ENCODE measurements at regions not wholly inside any gene's neighbourhood (a gene's known extent, or its start where the extent isn't known, plus 50 kb on each side); places are given as distances from the start of the nearest gene placed in this dataset.

GRCh38 chr6:6861995-6862394 is 245.8 kb upstream of the RREB1 start:
- intact Hi-C loops (cut with micrococcal nuclease) = no loop called here
- H3K27me3 Mint-ChIP-seq (ENCODE audit: low read depth in 3 of 3) = peaks cover 0 to 1% (median 0%) of the 10 kb centered on the region in 3 donors

GRCh38 chr6:6863970-6864639 is 243.7 kb upstream of the RREB1 start:
- DNase-seq = peak in 2 of 3 donors; percentile 51 to 53
- WGBS (ENCODE audit: insufficient coverage) = 100% methylated on average over 2 of the region's 6 CpGs
- intact Hi-C loops (cut with micrococcal nuclease) = no loop called here

More at GRCh38 chr6:6861995-6862394, 245.8 kb upstream of the RREB1 start:
- 69% methylated on average over 2 of the region's 4 CpGs for WGBS (ENCODE audit: insufficient coverage)
- no peak overlapping the region for H3K27ac ChIP-seq (ENCODE audit: low read depth in 1 of 2, low read length in 2 of 2)
- Mint-ChIP-seq H3K4me1 (peaks cover 58% of the 10 kb centered on the region), H3K4me3 (no peak overlapping the region), H3K9me3 (peaks cover 0 to 6% (median 2%) of the 10 kb centered on the region in 7 donors), H3K27ac (peak overlapping the region in 1 of 7 donors; percentile 25), H3K36me3 (peaks cover 0 to 3% of the 10 kb centered on the region in 2 donors)
- no peak overlapping the region for H3K4me3 ChIP-seq (replicated peaks in 1 of 3; ENCODE audit: low read depth in 2 of 3, low read length in 3 of 3)
- H3K9me3 ChIP-seq (replicated peaks in 1 of 2; ENCODE audit: control insufficient read depth in 1 of 2, insufficient read depth in 1 of 2, low read length in 2 of 2) = no peaks in the 10 kb centered on the region
- H3K27me3 ChIP-seq (ENCODE audit: control insufficient read depth in 2 of 2, insufficient read depth in 2 of 2, low read length in 2 of 2) = no peaks in the 10 kb centered on the region
- no peaks in the 10 kb centered on the region for H3K36me3 ChIP-seq (replicated peaks in 1 of 2; ENCODE audit: control insufficient read depth in 1 of 2, insufficient read depth in 2 of 2, low read length in 2 of 2)
- H4K20me1 ChIP-seq (ENCODE audit: insufficient read depth, low read length) = no peaks in the 10 kb centered on the region
- H3K4me2 ChIP-seq (replicated peaks; ENCODE audit: extremely low read depth, low read length, poor library complexity, severe bottlenecking) = no peak overlapping the region
- DNase-seq = no peak
- no peak for TF ChIP-seq CTCF (IDR thresholded peaks at IDR 0.05)
- no peaks in the 10 kb centered on the region for H3K79me2 ChIP-seq (ENCODE audit: insufficient read depth, low read length)
- H3K4me1 ChIP-seq (ENCODE audit: control insufficient read depth in 1 of 2, insufficient read depth in 2 of 2, low read length in 2 of 2) = peaks cover 50 to 59% of the 10 kb centered on the region in 2 donors
- H3K9ac ChIP-seq (ENCODE audit: insufficient read depth, low read length, poor library complexity, severe bottlenecking) = no peak overlapping the region
- no peak overlapping the region for H2AFZ ChIP-seq (ENCODE audit: insufficient read depth, low read depth, low read length, poor library complexity, severe bottlenecking)

More at GRCh38 chr6:6863970-6864639, 243.7 kb upstream of the RREB1 start:
- Histone ChIP-seq H2AFZ (ENCODE audit: insufficient read depth, low read depth, low read length, poor library complexity, severe bottlenecking) (peak overlapping the region; percentile 4), H3K9ac (ENCODE audit: insufficient read depth, low read length, poor library complexity, severe bottlenecking) (no peak overlapping the region), H3K4me1 (ENCODE audit: control insufficient read depth in 1 of 2, insufficient read depth in 2 of 2, low read length in 2 of 2) (peaks cover 29 to 43% of the 10 kb centered on the region in 2 donors), H3K4me2 (replicated peaks; ENCODE audit: extremely low read depth, low read length, poor library complexity, severe bottlenecking) (no peak overlapping the region), H3K9me3 (replicated peaks in 1 of 2; ENCODE audit: control insufficient read depth in 1 of 2, insufficient read depth in 1 of 2, low read length in 2 of 2) (no peaks in the 10 kb centered on the region), H3K36me3 (replicated peaks in 1 of 2; ENCODE audit: control insufficient read depth in 1 of 2, insufficient read depth in 2 of 2, low read length in 2 of 2) (no peaks in the 10 kb centered on the region), H3K4me3 (replicated peaks in 1 of 3; ENCODE audit: low read depth in 2 of 3, low read length in 3 of 3) (no peak overlapping the region), H3K79me2 (ENCODE audit: insufficient read depth, low read length) (no peaks in the 10 kb centered on the region), H3K27ac (ENCODE audit: low read depth in 1 of 2, low read length in 2 of 2) (peak overlapping the region in 1 of 2 donors; percentile 26), H3K27me3 (ENCODE audit: control insufficient read depth in 2 of 2, insufficient read depth in 2 of 2, low read length in 2 of 2) (no peaks in the 10 kb centered on the region), H4K20me1 (ENCODE audit: insufficient read depth, low read length) (no peaks in the 10 kb centered on the region)
- Mint-ChIP-seq H3K27me3 (ENCODE audit: low read depth in 3 of 3) (peaks cover 0 to 2% (median 1%) of the 10 kb centered on the region in 3 donors), H3K4me3 (no peak overlapping the region), H3K27ac (peak overlapping the region in 4 of 7 donors; percentile 8 to 84 (median 62)), H3K9me3 (peaks cover 0 to 6% (median 2%) of the 10 kb centered on the region in 7 donors), H3K4me1 (peaks cover 42% of the 10 kb centered on the region), H3K36me3 (peaks cover 0 to 3% of the 10 kb centered on the region in 2 donors)
- no peak for TF ChIP-seq CTCF (IDR thresholded peaks at IDR 0.05)

All from CD14-positive monocyte (primary cell).